ENCODE measurements at regions not wholly inside any gene's neighbourhood (a gene's known extent, or its start where the extent isn't known, plus 50 kb on each side); places are given as distances from the start of the nearest gene placed in this dataset.
"Not testable (repeated sequence)": the region's sequence is repeated elsewhere in the genome, so short reads cannot be mapped to it uniquely, and the experiment has no call there.

- DNase-seq: no peak
- ATAC-seq: no peak
- intact Hi-C loops (cut with DNase I, micrococcal nuclease): no loop called here
Observed at GRCh38 chr10:35819011-35819410, 176.9 kb upstream of the FZD8 start.

- DNase-seq; intact Hi-C loops (cut with DNase I, micrococcal nuclease); ATAC-seq: not testable (repeated sequence)
Observed at GRCh38 chr10:35817109-35817508, 175.0 kb upstream of the FZD8 start.

GRCh38 chr10:35813219-35813618 lies 171.1 kb upstream of the FZD8 start:
- intact Hi-C loops (cut with DNase I, micrococcal nuclease): no loop called here
- ATAC-seq (no peak), DNase-seq (no peak)

- DNase-seq: no peak
- no peak for ATAC-seq
- intact Hi-C loops (cut with DNase I, micrococcal nuclease): no loop called here
Observed at GRCh38 chr10:35808344-35808743, 166.2 kb upstream of the FZD8 start.

GRCh38 chr10:35803046-35803445 lies 160.9 kb upstream of the FZD8 start:
- DNase-seq (no peak), ATAC-seq (no peak)
- intact Hi-C loops (cut with DNase I, micrococcal nuclease): no loop called here

GRCh38 chr10:35797187-35797586 lies 155.1 kb upstream of the FZD8 start:
- no peak for ATAC-seq
- intact Hi-C loops (cut with DNase I, micrococcal nuclease): no loop called here

GRCh38 chr10:35795131-35795824 lies 153.2 kb upstream of the FZD8 start:
- intact Hi-C loops (cut with DNase I, micrococcal nuclease): no loop called here
- no peak for DNase-seq
- ATAC-seq: peak; percentile 19

More at GRCh38 chr10:35797187-35797586, 155.1 kb upstream of the FZD8 start:
- no peak for DNase-seq

- DNase-seq (no peak), ATAC-seq (no peak)
- intact Hi-C loops (cut with DNase I, micrococcal nuclease): no loop called here
Observed at GRCh38 chr10:35794703-35795102, 152.6 kb upstream of the FZD8 start.

GRCh38 chr10:35792291-35792690 lies 150.2 kb upstream of the FZD8 start:
- no peak for ATAC-seq
- intact Hi-C loops (cut with DNase I, micrococcal nuclease): no loop called here

GRCh38 chr10:35789996-35790395 lies 147.9 kb upstream of the FZD8 start:
- no peak for ATAC-seq

More at GRCh38 chr10:35792291-35792690, 150.2 kb upstream of the FZD8 start:
- no peak for DNase-seq

GRCh38 chr10:35784751-35785150 lies 142.7 kb upstream of the FZD8 start:
- intact Hi-C loops (cut with DNase I, micrococcal nuclease): no loop called here

More at GRCh38 chr10:35789996-35790395, 147.9 kb upstream of the FZD8 start:
- intact Hi-C loops (cut with DNase I, micrococcal nuclease): no loop called here
- no peak for DNase-seq

GRCh38 chr10:35783305-35783838 lies 141.3 kb upstream of the FZD8 start:
- intact Hi-C loops (cut with DNase I, micrococcal nuclease): no loop called here
- ATAC-seq (no peak), DNase-seq (no peak)

More at GRCh38 chr10:35784751-35785150, 142.7 kb upstream of the FZD8 start:
- no peak for ATAC-seq
- DNase-seq: no peak

- DNase-seq: peak in 1 of 2 donors; percentile 25
- ATAC-seq: no peak
- intact Hi-C loops (cut with DNase I, micrococcal nuclease): no loop called here
Observed at GRCh38 chr10:35781643-35782035, 139.5 kb upstream of the FZD8 start.

GRCh38 chr10:35780970-35781642 lies 139.0 kb upstream of the FZD8 start:
- intact Hi-C loops (cut with DNase I, micrococcal nuclease): no loop called here

GRCh38 chr10:35778306-35778705 lies 136.2 kb upstream of the FZD8 start:
- no peak for DNase-seq
- no peak for ATAC-seq
- intact Hi-C loops (cut with DNase I, micrococcal nuclease): no loop called here

More at GRCh38 chr10:35780970-35781642, 139.0 kb upstream of the FZD8 start:
- DNase-seq (no peak), ATAC-seq (no peak)

GRCh38 chr10:35776557-35776956 lies 134.5 kb upstream of the FZD8 start:
- intact Hi-C loops (cut with DNase I, micrococcal nuclease); DNase-seq; ATAC-seq: not testable (repeated sequence)

GRCh38 chr10:35774109-35774508 lies 132.0 kb upstream of the FZD8 start:
- DNase-seq: no peak
- intact Hi-C loops (cut with DNase I, micrococcal nuclease): no loop called here
- no peak for ATAC-seq

GRCh38 chr10:35770817-35771355 lies 128.8 kb upstream of the FZD8 start:
- DNase-seq (peak in 1 of 2 donors; percentile 18), ATAC-seq (peak; percentile 69)
- intact Hi-C loops (cut with DNase I, micrococcal nuclease): no loop called here

GRCh38 chr10:35769795-35770194 lies 127.7 kb upstream of the FZD8 start:
- DNase-seq (no peak), ATAC-seq (no peak)
- intact Hi-C loops (cut with DNase I, micrococcal nuclease): no loop called here

GRCh38 chr10:35768731-35769130 lies 126.6 kb upstream of the FZD8 start:
- DNase-seq: no peak
- peak; percentile 53 for ATAC-seq
- intact Hi-C loops (cut with DNase I, micrococcal nuclease): no loop called here
